HG02884 (cell line): ENCODE measurements at regions not wholly inside any gene's neighbourhood (a gene's known extent, or its start where the extent isn't known, plus 50 kb on each side); places are given as distances from the start of the nearest gene placed in this dataset.
"Not testable (repeated sequence)": the region's sequence is repeated elsewhere in the genome, so short reads cannot be mapped to it uniquely, and the experiment has no call there.

Source experiments
- ATAC-seq: cut with Tn5 transposase; IDR thresholded peaks from one replicate; pipeline ENCODE4 v1.9.1; 2021; ENCODE audit warnings: mild to moderate bottlenecking, moderate library complexity; ENCODE audit not compliant: unreplicated experiment

DNA sequence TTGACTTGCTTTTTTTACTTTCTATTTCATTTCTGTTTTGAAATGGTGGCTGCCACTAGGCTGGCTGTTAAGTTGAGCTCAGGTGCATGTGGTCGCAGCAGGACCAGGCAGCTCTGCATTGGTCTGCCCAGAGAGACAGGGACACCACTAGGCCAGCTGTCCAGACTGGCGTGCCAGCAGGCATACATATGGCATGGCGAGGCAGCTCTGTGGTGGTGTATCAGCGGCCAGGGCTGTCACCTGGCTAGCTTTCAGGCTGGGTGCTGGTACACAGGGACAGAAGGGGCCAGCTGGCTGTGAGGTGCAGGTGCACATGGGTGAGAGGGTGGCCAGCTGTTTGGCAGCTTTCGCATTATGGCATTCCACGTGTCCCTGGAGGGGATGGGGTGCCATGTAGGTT lies 654.0 kb upstream of the ACO1 start:
- no peak for ATAC-seq

DNA sequence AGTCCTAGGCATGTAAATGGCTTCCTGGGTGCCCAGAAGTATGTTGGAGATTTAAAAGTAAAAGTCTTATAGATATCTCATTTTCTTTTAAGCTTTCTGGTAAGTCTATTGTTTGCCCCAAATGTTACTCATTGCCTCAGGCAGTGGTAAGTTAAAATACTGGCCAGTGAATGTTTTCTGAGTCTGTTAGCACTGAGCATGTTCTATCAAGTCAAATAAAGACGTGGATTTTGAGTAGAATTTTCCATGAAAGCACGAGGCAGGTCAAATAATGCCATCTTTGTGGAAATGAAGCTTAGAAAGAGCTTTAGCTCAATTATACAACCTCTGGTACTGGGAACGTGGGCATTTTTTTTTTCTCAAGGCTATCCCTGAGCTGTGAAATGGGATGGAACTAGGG lies 651.3 kb upstream of the ACO1 start:
- no peak for ATAC-seq

DNA sequence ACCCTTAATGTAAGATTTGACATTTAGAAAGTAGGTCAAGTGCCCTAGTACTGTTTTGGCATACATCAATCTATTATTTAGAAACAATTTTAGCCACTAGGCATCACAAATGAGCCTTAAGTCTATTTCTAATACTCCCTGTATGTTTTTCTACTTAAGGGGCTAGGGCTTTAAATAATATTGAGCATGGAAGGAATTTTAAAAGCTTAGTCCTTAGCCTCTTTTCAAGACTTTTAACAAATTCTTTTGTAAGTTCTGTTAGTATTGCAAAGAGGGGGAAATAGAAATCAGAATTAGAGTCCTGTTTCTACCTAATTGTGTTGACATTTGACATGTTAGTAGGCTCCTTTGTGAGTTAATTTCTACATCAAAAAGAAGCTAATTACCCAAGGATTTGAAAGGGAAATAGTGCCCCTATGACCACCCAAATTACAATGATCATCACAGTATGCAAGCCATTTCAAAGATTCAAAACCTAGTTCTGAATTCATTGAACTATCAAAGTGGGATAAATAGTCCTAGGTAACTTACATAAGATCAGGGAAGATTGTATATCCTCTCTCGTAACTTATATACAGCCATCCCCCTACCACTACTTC lies 647.8 kb upstream of the ACO1 start:
- no peak for ATAC-seq

DNA sequence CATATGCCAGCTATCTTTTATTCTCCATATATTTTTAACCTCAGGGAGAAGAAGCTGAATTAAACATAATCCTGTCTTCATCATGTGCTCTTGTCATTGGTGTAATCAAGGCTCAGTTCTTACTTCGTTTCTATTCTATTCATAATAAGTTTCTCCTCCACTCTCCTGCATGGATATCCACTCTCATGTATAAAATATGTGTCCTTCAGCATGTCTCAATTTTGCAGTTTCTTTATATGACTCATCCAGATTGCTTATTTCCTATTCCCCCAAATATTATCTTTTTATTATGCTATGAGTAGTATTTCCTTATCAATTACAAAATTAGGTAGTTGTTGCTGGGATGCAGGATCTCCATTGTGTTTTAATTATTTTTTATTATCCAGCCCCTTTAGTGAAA lies 643.7 kb upstream of the ACO1 start:
- no peak for ATAC-seq

DNA sequence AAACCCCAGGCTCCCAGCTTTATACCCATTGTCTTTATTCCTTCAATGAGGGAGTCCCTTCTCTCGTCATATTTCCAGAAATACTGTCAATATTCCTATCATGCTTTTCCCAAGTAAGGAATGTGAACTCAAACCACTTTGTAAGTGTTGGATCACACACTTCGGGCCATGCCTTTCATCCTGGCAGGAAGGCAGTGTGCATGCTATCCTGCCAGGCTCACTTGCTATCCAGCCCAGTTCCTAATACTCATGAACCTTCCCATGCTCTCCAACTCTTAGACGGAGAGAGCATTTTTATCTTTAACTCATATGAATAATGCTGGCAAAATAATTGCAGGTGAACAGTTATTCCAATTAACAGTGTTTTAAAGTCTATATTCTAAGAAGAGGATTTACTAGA lies 639.9 kb upstream of the ACO1 start:
- no peak for ATAC-seq

DNA sequence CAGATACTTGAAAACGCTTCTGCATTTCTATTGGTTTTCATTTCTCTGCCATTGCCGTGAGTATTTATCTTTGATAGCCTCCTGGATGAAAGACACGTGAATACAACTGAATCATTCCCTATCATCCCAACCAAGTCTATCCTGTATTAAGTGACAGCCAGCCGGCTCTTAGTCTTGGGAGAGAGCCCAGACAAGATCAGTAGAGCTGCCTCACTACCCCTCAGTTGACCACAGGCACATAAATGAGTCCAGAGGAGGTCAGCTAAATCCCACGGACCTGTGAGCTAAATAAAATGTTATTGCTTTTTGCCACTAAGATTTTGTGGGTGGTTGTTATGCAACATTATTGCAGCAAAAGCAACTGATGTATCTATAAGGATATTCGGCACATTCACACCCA lies 639.0 kb upstream of the ACO1 start:
- no peak for ATAC-seq

DNA sequence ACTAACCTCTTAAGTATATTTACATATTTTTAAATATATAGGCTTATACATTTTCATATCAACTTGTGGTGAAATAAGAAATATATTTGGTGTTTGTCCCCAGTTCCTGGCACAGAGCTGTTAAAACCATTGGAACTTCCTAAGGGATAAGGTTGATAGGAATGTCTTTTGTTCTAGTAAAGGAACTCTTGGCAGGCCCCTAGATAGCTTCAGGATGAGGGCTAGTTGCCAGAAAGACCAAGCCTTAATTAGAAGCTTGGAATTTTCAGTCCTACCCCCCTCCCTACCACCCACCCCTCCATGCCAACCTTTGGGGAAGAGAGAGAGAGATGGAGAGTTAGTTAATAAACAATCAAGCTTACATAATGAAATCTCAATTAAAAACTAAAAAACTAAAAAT lies 638.6 kb upstream of the ACO1 start:
- ATAC-seq: no peak

DNA sequence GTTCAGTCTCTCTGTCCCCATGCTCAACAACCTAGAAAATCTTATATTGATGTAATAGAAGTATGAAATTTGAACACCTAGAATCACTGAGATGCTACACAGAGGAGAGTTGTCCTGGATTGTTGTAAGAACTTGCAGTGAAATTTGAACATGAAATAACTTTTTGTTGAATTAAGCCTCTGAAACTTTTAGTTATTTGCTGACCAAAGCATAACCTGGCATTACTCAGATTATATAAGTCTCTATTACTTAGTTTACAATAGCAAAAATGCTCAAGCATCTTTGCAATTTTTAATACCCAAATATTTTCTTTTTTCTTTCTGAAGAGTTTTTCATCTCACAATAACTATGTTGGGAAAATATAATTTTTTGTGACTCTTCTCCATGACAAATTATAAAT lies 630.7 kb upstream of the ACO1 start:
- ATAC-seq: no peak

DNA sequence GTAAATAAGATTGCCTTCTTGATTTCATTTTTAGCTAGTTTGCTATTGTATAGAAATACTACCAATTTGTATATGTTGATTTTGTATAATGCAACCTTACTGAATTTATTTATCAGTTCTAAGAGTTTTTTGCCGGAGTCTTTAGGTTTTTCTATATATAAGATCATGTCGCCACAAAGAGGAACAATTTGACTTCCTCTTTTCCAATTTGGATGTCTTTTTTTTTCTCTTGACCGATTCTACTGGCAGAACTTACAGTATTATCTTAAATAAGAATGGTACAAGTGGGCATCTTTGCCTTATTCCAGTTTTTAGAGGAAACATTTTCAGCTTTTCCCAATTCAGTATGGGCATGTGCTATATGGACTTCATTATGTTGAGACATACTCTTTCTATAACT lies 624.7 kb upstream of the ACO1 start:
- ATAC-seq: no peak

DNA sequence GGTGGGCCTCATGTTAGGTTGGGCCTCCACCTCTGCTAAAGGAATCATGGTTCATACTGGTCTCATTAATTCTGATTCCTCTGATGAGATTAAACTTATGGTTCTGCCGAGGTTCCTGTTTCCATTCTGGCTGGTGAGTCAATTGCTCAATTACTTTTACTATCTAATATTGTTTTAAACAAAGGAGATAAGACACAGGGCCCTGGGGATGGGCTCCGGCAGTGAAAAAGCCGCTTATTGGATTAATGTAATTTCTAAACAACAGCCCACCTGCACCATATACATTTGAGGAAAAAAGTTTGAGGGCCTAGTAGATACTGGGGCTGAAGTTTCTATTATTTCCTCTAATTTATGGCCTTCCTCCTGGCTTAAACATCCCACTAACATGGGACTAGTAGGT lies 610.4 kb upstream of the ACO1 start:
- not testable (repeated sequence) for ATAC-seq

DNA sequence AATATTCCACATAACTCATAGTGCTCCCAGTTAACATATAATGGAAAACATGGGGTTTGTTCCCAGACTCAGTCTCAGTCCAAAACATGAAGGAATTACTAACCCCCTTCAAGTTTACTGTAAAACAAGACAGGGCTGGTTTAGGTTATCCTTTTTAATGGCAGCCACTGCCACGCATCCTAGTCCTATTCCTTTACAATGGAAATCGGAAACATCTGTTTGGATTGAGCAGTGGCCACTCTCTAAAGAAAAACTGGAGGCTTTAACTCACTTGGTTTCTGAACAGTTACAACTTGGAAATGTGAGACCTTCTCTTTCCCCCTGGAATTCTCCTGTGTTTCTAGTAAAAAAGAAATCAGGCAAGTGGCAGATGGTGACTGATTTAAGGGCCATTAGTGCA lies 609.9 kb upstream of the ACO1 start:
- no peak for ATAC-seq

DNA sequence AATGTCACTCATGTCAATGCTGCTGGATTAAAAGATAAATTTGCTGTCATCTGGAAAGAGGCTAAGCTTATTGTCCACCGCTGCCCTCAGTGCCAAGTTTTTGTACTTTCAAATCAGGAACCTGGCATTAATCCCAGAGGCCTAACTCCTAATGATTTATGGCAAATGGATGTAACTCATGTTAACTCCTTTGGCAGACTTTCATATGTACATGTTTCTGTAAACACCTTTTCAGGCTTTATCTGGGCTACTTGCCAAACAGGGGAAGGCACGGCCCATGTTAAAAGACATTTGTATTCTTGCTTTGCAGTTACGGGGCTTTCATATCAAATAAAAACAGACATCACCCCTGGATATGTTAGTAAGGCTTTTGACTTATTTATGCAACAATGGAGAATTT lies 608.0 kb upstream of the ACO1 start:
- ATAC-seq: no peak

DNA sequence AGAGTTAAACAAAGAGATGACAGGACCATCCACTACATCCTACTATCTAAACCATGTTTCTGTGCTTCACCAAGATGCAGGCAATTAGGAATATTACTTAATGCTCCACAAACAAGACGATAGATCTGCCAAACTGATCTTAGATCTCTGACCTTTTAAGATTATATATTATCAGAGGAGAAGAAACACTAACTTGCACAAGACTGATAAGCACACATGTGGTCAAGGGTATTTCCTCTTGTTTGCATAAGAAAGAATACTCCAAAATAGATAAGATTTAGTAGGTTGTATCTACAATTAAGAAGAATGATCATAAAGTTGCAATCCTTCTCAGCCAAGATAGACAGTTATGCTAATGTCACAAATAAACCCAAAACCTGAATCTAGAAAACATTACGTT lies 601.0 kb upstream of the ACO1 start:
- ATAC-seq: no peak

DNA sequence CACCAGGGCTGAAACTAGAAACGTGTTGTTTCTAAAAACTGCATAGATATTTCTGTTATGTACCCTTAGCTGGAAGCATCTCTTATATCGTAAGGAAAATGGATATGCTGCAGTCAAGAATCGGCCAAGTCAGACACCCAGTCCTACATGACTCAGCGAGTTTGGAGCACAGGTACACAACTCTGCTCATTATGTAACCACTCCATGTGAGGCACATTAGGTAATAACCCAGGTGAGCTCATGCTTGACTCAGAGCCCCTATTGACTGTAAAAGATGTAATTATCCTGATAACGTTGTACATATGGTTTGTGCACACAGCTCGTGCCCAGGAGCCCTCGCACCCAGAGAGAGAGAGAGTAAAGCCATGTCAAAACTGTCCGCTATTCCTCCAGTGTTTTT lies 593.7 kb upstream of the ACO1 start:
- no peak for ATAC-seq

DNA sequence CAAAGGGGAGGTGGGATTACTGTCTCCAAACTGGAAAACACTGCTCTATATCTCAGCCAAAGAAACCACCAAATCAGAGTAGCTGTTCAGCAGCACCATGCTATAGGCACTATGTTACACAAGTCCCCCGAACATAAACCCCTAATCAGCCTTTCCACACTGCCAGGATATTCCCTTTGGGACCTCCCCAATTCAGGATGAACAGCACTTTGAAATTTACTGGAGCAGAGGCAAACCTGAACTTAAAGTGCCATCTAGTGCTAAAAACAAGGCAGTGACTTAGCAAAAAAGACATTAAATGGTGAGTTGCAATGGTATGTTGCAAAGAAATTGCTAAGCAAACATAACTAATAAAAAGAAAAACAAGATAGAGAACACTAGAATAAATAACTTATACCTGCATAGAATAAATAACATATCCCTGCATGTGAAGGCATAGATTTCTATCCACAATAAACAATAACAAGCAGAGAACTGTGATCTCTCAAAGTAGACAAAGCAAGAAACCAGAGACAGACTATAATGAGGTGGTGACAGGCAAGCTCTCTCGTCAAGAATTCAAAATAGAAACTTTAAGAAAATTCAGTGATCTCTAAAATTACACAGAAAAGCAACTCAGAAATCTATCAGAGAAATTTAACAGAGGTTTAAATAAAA lies 584.4 kb upstream of the ACO1 start:
- ATAC-seq: no peak

DNA sequence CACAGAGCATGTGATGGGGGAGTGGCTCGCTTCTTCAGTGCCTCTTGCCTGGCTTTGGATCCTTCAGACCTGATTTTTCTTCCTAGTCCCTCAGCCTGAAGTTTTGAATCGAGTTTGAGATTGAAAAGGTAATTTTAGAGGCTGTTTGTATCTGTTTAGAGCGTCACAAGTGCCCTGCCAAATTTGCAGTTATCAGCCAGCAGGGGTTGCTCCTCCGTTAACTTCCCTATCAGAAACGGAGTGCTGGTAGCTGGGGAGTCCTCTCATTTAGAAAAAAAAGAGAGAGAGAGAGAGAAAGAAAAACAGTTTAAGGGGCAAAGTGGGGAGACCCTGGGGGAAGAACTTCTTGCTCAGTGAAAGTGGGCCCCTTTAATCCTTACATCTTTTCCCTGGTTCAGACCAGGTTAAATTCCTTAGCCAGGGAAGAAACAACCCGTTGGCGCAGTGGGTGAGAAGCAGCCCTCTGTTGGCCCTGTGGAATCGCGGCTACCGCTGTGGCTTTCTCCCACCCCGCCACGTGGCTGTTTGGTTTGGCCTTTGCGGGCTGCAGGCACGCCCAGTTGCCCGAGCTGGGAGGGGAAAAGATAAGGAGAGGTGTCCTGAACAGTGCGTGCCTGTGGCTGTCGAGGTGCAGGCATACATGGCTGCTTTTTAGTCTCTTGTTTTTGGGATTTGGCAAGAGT lies 576.7 kb upstream of the ACO1 start:
- ATAC-seq: no peak

DNA sequence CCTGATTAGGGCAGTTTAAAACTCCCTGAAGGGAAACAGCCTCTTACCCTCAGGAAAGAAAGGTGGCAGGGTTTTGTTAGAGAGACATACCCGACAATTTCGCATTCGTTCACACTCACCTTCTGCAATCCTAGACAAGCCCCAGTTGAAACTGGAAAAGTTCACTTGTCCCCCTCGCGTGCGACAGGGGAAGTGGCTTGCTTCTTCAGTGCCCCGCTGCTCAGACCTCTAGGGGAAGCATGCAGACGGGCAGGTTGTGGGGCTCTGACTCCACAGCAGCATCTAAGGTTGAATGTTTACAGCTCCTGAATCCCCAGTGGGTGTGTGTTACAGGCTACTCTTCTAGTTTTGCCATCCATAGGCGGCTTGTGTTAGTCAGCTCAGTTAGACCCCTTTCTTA lies 575.7 kb upstream of the ACO1 start:
- ATAC-seq: no peak

DNA sequence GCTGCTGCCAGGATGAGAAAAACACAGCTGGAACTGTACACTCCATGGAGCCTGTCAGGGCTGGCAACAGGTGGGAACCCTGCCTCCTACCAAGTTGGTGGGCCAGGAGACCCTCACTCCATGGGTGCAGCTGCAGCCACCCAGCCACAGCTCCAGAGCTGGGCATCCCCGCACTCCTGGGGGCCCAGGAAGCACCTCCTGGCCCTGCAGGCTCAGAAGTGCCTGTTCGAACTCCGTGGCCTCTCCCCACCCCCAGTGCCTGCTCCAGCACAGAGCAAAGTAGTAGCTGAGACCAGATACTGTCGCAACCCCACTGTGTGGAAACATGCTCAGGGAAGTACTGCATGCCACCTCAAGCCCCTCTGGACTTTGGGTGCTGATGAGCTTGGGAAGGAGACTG lies 564.0 kb upstream of the ACO1 start:
- no peak for ATAC-seq

DNA sequence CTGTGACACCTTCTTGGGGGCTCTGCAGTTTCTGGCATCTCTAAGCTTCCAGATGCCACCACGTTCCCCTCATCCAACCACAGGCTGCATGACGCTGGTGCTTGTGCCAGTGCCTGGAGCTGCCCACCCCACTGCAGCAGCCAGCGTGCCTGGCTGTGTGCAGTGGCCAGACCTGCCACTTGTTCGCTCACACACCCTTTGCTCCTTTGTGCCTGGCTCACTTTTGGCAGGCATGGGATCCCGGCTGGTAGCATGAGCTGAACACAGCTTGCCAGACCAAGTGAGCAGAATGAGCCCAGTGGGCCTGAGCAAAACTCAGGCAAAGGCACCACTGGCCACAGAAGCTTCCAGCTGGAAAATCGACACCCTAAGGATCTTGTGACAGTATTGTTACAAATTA lies 562.9 kb upstream of the ACO1 start:
- no peak for ATAC-seq

DNA sequence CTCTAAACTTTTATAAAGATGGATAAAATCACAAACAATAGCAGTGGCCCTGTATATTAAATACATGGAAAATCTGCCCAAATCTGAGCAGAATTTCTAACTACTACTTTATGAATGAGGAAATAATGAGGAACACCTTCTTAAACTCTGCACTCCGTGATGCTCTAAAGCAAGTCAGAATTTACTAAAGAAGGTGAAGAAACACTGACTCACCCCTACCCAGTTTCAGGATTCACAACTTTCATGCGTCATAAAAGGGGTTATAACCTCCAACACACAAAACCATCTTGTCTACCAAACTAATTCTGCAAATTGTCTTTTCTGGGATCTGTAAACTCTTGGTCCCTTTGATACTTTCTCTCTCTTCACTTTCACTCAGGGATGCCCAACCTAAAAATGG lies 561.1 kb upstream of the ACO1 start:
- no peak for ATAC-seq

DNA sequence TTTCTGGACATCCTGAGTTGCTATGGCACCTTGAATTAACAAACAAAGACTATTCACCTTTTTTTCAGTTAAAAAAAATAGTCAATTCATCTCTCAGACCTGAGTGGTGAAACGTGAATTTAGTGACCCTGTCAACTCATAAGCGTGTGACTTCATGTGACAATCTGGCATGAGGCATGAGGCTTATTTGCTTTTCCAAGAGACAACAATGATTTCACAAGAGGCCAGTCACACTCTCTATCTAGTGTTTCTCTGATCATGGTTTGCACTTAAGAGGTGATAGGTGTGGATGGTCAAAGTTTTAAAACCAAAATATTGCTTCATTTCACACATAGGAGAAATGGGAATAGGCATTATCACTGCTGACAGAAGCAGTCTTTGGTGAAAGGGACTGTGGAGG lies 559.6 kb upstream of the ACO1 start:
- no peak for ATAC-seq

DNA sequence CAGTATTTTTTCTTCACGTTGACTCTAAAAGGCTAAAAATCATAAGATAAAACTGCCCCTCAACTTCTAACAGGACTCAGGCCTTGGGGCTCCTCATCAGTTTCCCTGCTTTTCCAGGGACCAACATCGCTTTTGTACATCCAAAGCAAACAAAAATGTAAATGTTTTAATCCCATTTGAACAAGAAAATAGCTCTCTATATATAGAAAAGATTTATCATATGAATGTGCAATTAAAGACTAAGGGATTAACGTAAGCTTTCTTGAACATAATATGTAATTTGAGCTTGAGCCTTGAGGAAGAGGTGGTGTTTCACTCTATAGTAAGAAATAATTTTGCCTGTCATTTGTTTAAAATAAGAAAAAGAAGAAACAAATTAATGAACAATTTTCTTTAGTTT lies 547.2 kb upstream of the ACO1 start:
- ATAC-seq: no peak

DNA sequence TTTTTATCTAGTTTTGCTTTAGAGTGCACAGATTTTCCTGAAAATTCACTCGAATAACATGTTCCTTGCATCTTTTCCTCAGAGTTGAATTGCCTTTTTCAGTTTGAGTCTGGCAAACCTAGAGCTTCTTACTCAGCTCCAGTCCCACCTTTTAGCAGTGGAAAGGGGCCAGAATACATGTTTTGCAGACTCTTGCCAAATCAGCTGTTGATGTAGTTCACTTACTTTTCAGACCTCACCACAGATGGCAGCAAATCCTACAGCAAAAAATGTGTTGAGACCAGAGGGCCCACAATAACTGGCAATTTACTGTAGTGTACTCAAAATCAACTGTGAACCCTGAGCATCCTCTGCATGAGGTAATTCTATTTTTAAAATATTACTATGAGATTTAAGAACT lies 545.2 kb upstream of the ACO1 start:
- ATAC-seq: no peak
